HG02870 (cell line): ENCODE measurements at regions not wholly inside any gene's neighbourhood (a gene's known extent, or its start where the extent isn't known, plus 50 kb on each side); places are given as distances from the start of the nearest gene placed in this dataset.

Experiments used
- ATAC-seq: cut with Tn5 transposase; IDR thresholded peaks from one replicate; pipeline ENCODE4 v1.9.1; 2021; ENCODE audit warnings: mild to moderate bottlenecking, moderate library complexity; ENCODE audit not compliant: unreplicated experiment

DNA sequence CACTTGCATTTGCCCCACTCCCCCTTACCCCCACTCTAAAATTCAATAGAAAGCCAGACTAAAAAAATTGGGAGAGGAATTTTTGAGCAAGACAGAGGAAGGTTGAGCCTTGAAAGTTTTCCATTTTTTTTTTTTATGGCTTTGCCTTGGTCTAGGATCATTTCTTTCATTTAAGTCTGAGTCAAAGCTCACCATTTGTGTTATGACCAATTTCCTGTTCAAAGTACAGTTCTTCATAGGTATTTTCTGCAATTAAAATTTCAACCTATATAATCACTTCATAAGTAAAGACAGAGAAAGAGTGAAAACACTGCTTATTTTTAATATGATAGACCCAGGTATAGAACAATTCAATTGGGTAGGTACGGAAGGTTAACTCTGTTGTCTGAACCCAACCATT is 436.6 kb upstream of the ADGRL2 start:
- ATAC-seq = no peak

DNA sequence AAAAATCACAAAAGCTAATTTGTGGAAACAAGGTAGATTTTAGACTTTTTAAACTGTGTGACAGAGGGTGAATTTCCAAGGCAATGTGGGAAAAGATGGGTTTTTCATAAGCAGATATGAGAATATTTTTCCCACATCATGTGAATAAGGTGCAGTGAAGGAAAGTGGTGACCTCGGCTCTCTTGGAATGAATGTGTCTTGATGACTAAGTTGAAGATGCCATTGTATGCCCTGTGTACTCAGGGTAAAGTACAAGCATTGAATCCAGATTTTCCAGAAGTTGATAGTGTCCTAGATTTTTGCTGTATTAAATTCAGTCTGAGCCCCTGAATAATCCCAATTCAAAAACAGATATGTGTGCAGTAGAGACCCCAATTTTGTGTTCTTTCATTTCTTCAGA is 442.6 kb upstream of the ADGRL2 start:
- ATAC-seq = no peak

DNA sequence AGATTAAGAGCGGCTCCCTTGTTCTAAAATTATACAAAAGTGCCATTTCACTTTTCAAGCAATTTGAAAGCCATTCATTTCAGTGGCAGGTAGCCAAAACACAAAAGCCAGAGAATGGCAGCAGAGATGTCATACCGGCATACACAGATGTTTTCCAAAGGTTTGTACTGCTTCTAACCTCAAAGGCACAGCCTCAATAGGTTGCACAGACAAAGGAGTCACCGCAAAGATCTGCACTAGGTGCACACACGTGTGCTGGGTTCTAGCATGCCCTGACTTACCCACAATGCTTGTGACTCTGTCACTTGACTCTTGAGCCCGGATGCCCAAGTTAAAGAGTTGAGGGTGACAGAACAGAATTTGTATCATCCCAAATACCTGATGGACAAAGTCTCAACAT is 448.9 kb upstream of the ADGRL2 start:
- no peak for ATAC-seq

DNA sequence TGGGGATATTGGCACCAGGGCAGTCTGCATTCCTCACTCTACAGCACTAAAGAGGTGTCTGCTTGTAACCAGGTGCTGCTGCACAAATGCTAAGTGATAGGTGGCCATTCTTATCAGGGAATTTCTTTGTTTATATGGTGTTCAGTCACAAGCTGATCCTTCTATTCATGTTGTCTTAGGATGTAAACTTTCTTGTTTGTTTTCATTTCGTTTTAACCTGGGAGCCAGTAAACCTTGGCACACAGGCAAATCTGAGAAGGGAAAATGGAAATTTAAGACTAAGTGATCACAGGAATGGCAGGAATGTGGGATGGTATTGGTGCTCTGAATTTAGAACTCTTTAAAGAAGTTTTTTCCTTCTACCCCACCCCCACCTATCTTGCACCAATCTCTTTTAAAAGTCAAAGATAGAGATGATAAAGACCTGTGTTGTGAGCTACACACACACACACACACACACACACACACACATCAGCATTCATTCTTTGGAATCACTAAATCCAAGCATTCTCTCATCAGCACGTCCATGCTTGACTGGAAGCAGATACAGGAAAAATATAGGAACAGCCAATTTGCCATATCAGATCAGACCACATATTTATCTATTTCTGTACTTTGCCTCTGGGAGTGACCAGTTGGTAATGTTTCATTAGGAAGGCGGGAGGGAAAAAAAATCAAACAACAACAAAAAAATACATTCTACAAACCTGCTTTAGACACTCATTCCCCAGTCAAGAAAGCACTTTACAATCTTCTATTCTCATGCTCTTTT is 451.4 kb upstream of the ADGRL2 start:
- no peak for ATAC-seq

DNA sequence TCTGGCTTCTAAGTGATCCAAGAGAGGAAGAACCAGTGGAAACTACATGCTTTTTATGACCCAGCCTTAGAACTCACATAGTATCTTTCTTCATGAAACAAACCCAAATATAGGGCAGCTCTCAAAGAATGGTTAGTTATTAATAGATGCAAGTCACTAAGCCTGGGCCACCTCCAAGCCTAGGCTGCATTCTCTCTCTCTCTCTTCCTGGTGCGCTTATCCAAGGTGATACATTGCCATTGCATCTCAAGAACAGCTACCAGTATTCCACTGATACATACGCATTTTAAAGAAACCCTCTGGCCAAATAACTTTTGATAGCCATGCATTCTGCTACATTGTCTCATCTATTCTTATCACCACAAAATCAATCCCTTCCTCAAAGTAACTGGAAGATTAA is 455.6 kb upstream of the ADGRL2 start:
- ATAC-seq = no peak

DNA sequence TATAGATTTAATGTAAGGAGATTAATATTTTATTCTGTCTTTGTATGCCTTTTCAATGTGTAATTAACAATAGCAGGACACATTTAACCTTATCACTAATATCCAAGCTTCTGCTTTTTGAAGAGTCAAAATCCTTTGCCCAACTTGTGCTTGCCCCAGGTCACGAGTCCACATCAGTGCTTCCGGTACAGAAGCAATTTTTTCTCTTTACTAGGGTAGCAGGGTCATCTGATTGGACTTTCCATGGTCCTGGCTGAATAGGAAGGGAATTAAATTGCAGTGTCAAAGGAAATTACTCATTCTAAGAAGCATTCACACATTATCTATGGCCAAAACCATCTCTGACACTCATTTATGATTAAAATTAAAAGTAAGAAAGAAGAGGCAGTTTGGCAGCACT is 460.5 kb upstream of the ADGRL2 start:
- no peak for ATAC-seq

DNA sequence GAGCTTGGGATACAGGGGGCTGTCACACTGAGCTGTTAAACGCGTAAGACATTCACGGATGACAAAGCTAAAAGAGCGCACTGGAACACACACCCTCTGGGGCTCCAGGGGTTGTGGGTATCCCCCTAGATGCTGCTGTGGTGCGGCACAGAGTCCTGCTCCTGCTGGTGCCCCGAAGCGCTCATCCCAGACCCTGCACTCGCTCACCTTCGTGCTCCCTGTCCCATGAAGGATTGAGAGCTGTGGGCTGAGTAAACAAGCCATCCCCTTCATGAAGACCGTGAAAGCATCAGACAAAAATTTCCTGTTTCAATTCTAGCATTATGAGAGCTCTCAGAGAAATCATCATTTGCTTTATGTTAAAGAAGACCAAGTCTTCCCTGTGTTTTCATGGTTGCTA is 463.5 kb upstream of the ADGRL2 start:
- ATAC-seq = no peak

DNA sequence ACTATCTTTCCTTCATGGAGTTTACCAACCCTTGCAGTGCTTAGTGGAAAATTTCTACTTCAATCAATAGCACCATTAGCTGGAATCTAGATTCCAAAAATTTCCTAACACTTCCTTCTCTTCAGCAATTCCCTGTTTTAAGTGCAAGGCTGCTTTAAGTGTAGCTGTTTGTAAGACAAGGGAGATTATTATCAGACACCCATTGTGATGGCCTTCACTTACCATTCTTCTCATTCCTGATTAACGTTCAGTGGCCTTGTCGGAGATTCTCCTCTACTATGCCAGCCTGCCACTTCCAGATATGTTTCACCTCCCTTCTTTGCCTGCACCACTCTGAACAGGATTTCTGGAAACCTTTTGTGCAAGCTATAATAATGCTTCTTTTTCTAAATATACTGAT is 464.9 kb upstream of the ADGRL2 start:
- ATAC-seq = no peak

DNA sequence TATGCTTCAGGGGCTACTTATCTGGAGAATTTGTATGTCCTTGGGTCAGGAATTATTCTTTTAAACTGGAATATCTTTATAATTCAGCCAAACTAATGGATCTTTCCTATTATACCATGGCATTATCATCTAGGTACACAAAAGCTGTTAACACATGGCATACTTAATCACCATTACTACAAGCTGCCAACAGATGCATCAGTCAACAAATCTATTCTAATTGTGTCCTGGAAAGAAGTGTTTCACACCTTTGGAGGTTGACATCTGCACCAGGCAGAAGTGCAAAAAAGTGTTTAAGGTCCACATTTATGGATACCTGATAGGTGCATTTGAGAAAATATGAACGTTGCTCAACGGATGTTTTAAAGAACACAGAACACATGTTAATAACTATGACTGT is 470.2 kb upstream of the ADGRL2 start:
- ATAC-seq = no peak

DNA sequence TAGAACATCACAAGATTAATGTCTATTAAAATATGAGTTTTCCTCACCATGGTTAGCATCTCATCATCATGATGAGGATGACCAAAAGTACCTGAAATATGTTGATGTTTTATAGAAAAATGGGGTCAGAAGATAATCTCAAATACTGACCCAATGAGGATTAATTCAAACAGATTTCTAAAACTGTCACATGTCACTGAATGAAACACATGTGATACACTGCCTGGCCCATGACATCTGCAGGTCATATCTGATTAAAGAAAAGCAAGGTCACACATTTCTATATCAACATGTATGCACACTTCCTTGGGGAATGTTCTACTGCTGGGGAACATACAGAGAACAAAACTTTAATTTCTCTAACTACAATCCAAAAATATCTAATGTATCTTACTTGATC is 470.6 kb upstream of the ADGRL2 start:
- ATAC-seq = no peak

DNA sequence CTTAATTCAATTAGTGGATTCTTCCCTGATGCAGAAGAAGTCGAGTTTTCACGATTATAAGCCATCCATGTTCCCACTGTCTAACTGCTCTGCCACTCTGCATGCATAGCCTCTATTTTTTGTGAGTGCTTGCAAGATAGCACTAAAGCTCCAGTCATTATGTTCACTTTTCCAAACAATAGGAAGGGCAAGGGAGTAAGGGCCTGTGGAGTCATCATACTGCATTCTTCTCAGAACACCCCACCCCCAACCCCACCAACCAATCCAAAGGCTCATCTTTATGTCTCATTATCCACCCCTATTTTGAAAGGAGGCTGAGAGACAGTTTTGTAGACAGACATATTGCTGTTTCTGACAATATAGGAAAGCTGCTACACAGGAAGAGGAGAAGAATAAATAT is 471.7 kb upstream of the ADGRL2 start:
- ATAC-seq = no peak

DNA sequence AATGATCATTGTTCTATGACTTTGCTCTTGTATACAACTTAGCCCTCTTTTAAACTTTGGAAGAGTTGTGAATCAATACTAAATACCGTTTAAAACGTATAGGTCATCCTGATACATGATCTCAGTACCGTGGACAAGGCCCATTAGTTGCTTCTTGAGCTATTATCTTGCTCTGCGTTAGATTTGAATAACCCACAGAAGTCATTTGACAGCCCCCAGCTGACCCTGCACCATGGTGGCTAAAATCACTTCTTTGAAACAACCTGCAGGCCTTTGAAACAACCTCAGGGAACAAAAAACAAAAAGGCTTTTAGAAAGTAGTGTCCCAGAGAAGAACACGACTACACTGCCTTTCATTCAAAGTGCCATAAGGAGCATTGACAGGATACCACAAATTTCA is 473.0 kb upstream of the ADGRL2 start:
- no peak for ATAC-seq

DNA sequence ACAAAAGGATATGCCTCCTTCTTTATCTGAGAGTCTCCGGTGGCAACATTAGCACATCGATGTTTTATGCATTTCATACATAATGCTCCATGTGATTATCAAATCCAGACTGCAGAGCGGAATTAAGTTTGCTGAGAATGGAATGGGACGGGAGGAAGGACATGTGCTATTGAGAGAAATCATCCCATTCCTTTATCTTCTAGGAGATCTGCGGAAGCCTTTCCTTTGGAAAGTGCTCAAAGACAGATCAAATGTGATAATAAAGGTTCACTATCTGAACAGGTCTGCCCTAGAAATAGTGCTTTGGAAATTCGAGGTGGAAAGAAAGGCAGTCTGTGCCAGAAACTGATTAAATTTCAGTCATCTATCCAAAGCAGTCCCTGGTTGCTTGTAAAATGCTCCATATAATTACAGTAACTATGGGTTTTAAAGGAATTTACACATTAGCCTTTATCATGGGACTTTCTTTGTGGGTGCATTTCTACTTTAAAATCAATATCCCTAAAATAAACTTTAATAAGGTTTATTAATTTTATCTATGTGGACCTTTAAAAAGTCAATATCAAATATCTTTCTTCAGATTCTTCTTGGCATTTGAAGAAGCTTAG is 473.5 kb upstream of the ADGRL2 start:
- no peak for ATAC-seq

DNA sequence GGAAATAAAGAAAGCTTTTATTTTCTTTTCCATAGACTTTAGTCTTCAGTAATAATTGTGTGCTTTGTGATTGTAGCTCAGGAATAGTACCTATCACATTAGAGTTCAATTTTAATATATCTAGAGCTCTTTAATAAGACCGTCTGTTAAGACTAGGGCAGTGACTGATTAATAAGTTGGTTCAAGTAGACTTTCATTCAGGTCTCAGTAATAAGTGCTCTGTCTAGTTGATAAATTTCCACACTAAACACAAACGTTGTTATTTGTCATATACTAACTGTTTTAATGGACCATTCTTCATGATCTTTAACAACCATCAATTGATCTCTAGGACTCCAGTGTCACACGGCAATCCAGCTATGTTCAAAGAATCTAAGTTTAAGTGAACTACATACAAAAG is 474.5 kb upstream of the ADGRL2 start:
- no peak for ATAC-seq

DNA sequence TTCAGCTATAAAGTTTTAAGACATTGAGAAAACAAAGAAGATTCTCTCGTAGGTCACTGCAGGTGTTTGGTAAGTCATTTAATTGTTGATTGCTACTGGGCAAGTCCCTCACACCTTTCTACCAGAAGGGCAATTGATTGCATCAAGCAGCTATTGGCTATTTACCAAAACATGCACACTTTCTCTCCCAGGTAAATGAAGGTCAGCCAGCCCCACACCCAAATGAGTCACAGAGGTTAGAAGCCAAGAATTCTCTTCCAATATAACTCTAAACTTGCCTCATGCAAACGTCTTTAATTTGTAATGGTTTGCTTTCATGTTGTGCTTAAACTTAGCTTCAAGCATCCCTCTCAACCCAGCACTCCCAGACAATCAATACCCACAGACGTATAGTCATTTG is 475.3 kb upstream of the ADGRL2 start:
- ATAC-seq = no peak

DNA sequence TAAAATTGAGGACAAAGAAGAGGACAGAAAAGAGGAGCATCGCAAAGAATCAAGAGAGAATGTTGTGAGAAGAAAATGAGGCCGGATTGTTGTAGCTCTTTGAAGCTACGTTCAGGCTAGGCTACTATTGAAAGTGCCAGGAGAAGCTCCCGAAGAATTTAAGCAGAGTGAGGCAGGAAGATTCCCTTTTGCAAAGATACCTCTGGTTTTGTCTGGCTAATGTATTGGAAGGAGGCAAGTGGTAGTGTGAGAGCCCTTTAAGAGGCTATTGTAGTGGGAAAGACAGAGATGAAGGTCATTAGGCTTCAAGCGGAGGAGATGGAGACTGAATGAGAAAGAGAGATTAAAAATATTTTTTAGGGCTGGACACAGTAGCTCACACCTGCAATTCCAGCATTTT is 476.9 kb upstream of the ADGRL2 start:
- ATAC-seq = no peak

DNA sequence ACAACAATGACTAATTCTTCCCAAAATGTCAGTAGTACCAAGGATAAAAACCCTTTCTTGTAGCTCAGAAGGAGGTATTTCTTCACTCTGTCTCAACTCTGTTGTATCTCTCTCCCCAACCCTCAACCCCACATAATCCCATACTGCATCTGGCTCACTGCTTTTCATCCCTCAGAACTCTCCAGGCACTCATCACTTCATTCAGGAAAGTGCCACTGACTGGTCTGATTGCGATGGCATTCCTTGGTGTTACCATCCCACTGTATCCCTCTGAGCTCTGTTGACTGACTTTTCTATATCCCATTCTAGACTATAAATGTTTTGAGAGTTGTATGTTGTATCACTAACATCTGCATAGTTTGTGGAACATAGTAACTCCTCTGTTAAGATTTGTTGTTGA is 483.5 kb upstream of the ADGRL2 start:
- no peak for ATAC-seq

DNA sequence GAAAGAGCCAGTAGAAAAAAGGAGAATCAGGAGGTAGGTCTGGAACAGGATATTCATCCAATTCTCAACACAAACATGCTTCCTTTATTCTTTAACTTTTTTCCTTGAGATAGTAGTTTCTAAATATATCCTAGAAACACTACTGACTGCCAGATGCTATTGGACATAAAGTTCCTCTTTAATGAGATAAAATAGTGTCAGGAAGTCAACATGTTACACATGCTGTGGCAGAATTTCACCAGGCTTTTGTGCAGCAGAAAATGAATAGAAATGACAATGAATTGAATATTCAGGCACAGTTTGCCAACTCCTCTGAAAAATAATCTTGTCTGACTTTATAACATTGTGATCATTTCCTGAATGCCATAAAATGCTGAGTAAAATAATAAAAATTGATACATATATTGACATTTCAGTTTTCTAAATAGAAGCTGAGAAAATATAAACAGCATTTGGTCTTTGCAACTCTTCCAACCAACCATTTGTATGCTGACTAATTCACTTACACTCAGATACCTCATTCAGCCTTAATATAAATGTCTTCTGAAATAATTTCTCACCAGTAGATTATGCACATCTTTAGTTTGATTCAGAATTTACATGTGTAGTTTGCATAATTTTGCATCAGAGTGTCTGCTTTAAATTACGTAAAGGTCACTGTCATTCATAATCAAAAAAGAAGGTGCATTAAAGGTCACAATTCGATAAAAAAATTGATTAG is 486.1 kb upstream of the ADGRL2 start:
- ATAC-seq = no peak

DNA sequence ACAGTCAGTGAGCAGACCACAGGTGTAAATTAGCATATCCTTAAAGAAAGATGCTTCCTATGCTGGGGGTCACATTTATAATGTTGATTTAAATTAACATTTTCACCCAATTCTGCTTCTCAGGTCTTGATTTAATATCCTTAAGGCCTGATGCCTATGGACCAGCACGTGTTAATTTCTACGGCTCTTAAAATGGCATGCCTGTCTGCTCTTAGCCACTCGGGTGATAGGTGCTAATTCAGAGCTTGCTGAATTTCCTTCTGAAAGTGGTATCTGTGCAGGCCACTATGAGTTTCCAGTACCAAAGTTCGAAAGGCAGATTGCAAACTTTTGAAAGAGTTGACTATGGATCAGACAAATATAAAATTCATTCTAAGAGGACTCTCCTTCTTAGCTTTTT is 487.4 kb upstream of the ADGRL2 start:
- no peak for ATAC-seq

DNA sequence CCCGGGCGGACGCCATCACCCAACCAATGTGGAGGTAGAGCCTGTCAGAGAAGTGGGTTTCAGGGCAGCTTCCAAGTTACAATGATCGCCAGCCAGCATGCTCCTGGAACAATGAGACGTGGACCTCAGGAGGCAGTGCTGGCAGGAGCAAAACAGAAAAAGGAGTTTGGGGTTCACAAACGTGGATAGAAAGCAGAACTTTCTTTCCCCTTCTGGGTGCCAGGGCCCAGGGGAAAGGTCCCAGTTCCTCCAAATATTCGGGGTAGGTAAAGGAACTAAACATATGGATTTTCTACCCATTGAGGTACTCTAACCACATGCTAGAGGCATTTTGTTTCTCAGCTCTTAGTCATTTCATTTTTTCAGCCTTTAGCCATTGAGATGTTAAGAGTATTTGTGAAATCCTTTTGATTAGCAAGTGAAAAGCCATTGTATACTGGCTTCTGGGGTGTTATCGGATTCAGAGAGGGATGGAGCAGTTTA is 488.4 kb upstream of the ADGRL2 start:
- no peak for ATAC-seq

DNA sequence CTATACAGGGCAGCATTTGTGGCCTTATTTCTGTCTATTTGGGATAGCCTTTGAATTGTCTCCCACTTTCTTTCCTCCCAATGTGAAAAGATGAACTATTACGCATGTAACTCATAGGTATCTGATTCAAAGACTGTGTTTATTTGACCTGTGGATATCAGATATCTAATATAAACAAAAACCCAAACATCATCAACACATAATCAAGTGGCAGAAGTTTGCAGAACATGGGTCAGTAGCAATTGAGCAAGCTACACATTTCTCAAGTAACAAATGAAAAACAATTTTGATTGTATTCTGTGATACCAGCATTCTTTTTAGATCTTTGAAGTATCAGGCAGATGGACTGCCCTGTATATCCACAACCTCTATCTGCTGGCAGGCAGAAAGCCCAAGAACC is 490.5 kb upstream of the ADGRL2 start:
- no peak for ATAC-seq

DNA sequence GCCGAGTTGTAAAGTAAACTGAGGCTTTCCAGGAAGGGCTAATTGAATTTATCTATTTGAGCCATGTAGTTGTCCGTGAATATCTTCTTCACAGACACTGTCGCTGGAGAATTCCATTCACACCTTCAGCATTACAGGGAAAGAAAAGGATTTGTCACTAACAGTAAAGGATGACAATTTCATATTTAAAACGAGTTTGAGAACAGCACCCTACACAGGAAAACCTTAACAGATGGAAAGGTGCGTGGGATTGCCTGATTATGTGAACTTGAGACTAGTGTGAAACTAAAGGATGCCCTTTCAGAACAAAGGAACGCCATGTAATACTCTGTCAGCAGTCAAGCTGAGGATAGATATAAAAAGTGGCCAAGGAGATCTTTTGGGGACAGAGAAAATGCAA is 492.5 kb upstream of the ADGRL2 start:
- ATAC-seq = no peak
